ENCODE measurements at regions not wholly inside any gene's neighbourhood (a gene's known extent, or its start where the extent isn't known, plus 50 kb on each side); places are given as distances from the start of the nearest gene placed in this dataset.

DNA sequence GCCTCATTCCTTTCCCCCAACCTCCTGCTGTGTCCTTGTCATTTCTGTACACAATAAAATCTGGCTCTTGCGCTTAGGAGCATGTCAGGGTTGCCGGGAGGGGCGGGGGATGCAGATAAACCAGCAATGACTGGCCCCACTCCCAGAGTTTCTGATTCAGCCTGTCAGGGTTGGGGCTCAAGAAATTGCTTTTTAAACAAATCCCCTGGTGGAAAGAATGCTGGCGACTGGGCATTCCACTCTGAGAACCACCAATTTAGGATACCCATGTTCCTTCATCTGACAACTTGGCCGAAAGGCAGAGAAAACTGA, 376.4 kb downstream of the TCERG1L start:
- BruUV-seq (replicated peaks), result no TSS peak

DNA sequence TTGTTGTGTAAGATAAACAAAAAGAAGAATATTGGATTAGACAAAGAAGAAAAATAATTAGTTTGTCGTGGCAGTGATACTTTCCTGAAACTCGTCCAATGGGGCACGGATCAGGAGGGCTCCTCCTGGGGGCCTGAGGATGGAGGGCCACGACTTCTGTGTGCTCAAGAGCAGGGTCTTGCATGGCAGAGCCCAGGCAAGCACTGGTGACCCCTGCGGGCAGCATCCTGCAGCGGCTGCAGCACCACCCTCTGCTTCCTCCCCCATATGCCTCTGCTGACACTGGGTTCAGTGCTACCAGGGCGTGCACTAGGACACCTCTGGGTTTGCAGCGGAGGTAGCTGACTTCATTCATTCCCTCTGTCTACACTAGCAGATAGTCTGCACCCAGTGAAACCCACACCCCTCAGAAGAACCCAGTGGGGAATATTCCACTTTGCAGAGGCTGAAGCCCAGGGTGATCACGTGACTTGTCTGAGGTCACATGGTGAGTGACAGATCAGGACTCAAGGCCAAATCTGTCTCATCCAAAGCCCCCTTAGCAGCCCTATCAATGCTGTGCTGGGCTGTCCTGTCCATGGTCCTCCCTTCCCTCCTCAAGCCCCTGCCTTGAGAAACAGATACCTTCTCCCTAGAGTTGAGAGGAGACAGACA, 375.5 kb downstream of the TCERG1L start:
- no TSS peak for BruUV-seq (replicated peaks)
- POLR2A ChIA-PET (ENCODE audit: unreplicated experiment), result no interaction called here
- no peaks in the 10 kb centered on the region for H3K27me3 ChIP-seq (ENCODE audit: low read length)
- H3K9me2 ChIP-seq (replicated peaks; ENCODE audit: low read length), result no peaks in the 10 kb centered on the region
- H3K9me3 ChIP-seq (ENCODE audit: low read length), result no peaks in the 10 kb centered on the region
- DNase-seq (no peak), ATAC-seq (no peak)
- H2AFZ ChIP-seq (ENCODE audit: low read length), result no peak overlapping the region
- no peaks in the 10 kb centered on the region for H3K79me2 ChIP-seq (ENCODE audit: low read length)
- H3K4me3 ChIP-seq (ENCODE audit: low read length), result no peak overlapping the region
- no peaks in the 10 kb centered on the region for H3K4me1 ChIP-seq (ENCODE audit: insufficient read depth, low read length)
- H4K20me1 ChIP-seq (ENCODE audit: low read length), result no peaks in the 10 kb centered on the region
- H3K9ac ChIP-seq (ENCODE audit: low read length), result no peak overlapping the region
- no peaks in the 10 kb centered on the region for H3F3A ChIP-seq (ENCODE audit: low read length, unreplicated experiment)
- no peak for TF ChIP-seq EZH2 (IDR thresholded peaks at IDR 0.05; ENCODE audit: low read length, unreplicated experiment)
- TF ChIP-seq EZH2phosphoT487 (IDR thresholded peaks at IDR 0.05; ENCODE audit: borderline replicate concordance, low read length), result no peak
- TF ChIP-seq, protein P1, sequence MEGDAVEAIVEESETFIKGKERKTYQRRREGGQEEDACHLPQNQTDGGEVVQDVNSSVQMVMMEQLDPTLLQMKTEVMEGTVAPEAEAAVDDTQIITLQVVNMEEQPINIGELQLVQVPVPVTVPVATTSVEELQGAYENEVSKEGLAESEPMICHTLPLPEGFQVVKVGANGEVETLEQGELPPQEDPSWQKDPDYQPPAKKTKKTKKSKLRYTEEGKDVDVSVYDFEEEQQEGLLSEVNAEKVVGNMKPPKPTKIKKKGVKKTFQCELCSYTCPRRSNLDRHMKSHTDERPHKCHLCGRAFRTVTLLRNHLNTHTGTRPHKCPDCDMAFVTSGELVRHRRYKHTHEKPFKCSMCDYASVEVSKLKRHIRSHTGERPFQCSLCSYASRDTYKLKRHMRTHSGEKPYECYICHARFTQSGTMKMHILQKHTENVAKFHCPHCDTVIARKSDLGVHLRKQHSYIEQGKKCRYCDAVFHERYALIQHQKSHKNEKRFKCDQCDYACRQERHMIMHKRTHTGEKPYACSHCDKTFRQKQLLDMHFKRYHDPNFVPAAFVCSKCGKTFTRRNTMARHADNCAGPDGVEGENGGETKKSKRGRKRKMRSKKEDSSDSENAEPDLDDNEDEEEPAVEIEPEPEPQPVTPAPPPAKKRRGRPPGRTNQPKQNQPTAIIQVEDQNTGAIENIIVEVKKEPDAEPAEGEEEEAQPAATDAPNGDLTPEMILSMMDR (conservative IDR thresholded peaks at IDR 0.05; ENCODE audit: low read depth, low read length), result no peak
- H3K4me2 ChIP-seq (ENCODE audit: low read length), result no peak overlapping the region
- CTCF ChIA-PET, result no interaction called here
- intact Hi-C loops (cut with micrococcal nuclease), result no loop called here
- H3K27ac ChIP-seq (ENCODE audit: low read length), result no peak overlapping the region
- H3K36me3 ChIP-seq (ENCODE audit: low read depth, low read length), result no peaks in the 10 kb centered on the region

More for the DNA sequence above, 376.4 kb downstream of the TCERG1L start:
- H3K36me3 ChIP-seq (ENCODE audit: low read depth, low read length), result no peaks in the 10 kb centered on the region
- H3K9ac ChIP-seq (ENCODE audit: low read length), result no peak overlapping the region
- no peaks in the 10 kb centered on the region for H3K9me2 ChIP-seq (replicated peaks; ENCODE audit: low read length)
- CTCF ChIA-PET, result no interaction called here
- POLR2A ChIA-PET (ENCODE audit: unreplicated experiment), result no interaction called here
- no peak overlapping the region for H2AFZ ChIP-seq (ENCODE audit: low read length)
- no peak overlapping the region for H3K27ac ChIP-seq (ENCODE audit: low read length)
- H3K4me1 ChIP-seq (ENCODE audit: insufficient read depth, low read length), result no peaks in the 10 kb centered on the region
- H3K4me3 ChIP-seq (ENCODE audit: low read length), result no peak overlapping the region
- H4K20me1 ChIP-seq (ENCODE audit: low read length), result no peaks in the 10 kb centered on the region
- TF ChIP-seq EZH2 (IDR thresholded peaks at IDR 0.05; ENCODE audit: low read length, unreplicated experiment) (no peak), EZH2phosphoT487 (IDR thresholded peaks at IDR 0.05; ENCODE audit: borderline replicate concordance, low read length) (no peak)
- TF ChIP-seq, protein P1 (conservative IDR thresholded peaks at IDR 0.05; ENCODE audit: low read depth, low read length), result no peak
- DNase-seq, result no peak
- no peaks in the 10 kb centered on the region for H3F3A ChIP-seq (ENCODE audit: low read length, unreplicated experiment)
- no peaks in the 10 kb centered on the region for H3K27me3 ChIP-seq (ENCODE audit: low read length)
- intact Hi-C loops (cut with micrococcal nuclease), result no loop called here
- no peak overlapping the region for H3K4me2 ChIP-seq (ENCODE audit: low read length)
- ATAC-seq, result no peak
- H3K79me2 ChIP-seq (ENCODE audit: low read length), result no peaks in the 10 kb centered on the region
- no peaks in the 10 kb centered on the region for H3K9me3 ChIP-seq (ENCODE audit: low read length)

DNA sequence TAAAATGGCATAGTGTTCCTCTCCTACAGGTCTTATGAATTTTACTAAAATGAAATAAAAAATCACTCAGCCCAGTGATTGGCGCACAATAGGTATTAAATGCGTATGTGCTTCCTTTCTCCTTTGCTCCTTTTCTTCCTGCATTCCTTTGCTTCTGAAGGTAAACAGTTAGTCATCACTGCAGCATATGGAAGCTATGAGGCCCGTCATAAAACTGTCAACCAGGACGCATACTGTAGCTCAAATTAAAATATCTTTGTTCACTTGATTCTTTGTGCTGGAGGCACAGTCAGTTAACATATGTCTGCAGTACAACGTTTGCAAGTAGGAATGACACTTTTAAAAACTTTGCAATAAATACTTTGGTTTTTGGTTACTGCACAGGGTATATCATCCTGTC, 374.7 kb downstream of the TCERG1L start:
- intact Hi-C loops (cut with micrococcal nuclease), result no loop called here
- ATAC-seq (no peak), DNase-seq (peak; percentile 17)
- no peaks in the 10 kb centered on the region for H4K20me1 ChIP-seq (ENCODE audit: low read length)
- H3K27me3 ChIP-seq (ENCODE audit: low read length), result no peaks in the 10 kb centered on the region
- H3F3A ChIP-seq (ENCODE audit: low read length, unreplicated experiment), result no peaks in the 10 kb centered on the region
- no peaks in the 10 kb centered on the region for H3K9me2 ChIP-seq (replicated peaks; ENCODE audit: low read length)
- no peaks in the 10 kb centered on the region for H3K79me2 ChIP-seq (ENCODE audit: low read length)
- no peaks in the 10 kb centered on the region for H3K9me3 ChIP-seq (ENCODE audit: low read length)
- no peak overlapping the region for H3K27ac ChIP-seq (ENCODE audit: low read length)
- TF ChIP-seq, protein P1 (conservative IDR thresholded peaks at IDR 0.05; ENCODE audit: low read depth, low read length), result no peak
- TF ChIP-seq EZH2phosphoT487 (IDR thresholded peaks at IDR 0.05; ENCODE audit: borderline replicate concordance, low read length) (no peak), EZH2 (IDR thresholded peaks at IDR 0.05; ENCODE audit: low read length, unreplicated experiment) (no peak)
- no peak overlapping the region for H3K9ac ChIP-seq (ENCODE audit: low read length)
- no peaks in the 10 kb centered on the region for H3K4me1 ChIP-seq (ENCODE audit: insufficient read depth, low read length)
- H3K4me2 ChIP-seq (ENCODE audit: low read length), result no peak overlapping the region
- no peak overlapping the region for H3K4me3 ChIP-seq (ENCODE audit: low read length)
- no peaks in the 10 kb centered on the region for H3K36me3 ChIP-seq (ENCODE audit: low read depth, low read length)
- CTCF ChIA-PET, result no interaction called here
- POLR2A ChIA-PET (ENCODE audit: unreplicated experiment), result no interaction called here
- BruUV-seq (replicated peaks), result no TSS peak
- no peak overlapping the region for H2AFZ ChIP-seq (ENCODE audit: low read length)
